Tibial artery (tissue), 4 donors: ENCODE measurements at regions not wholly inside any gene's neighbourhood (a gene's known extent, or its start where the extent isn't known, plus 50 kb on each side); places are given as distances from the start of the nearest gene placed in this dataset.
A peak's percentile ranks its signal among the peaks of the same experiment; 100 is the strongest.
"Not testable (repeated sequence)": the region's sequence is repeated elsewhere in the genome, so short reads cannot be mapped to it uniquely, and the experiment has no call there.

Source experiments
- DNase-seq, 2 donors: peaks; one replicate each; pipeline ENCODE4 v3.0.0-alpha.2; 2019
- H3K27ac ChIP-seq, 2 donors: fragments of 200-600 bp; sonication (generic) in 1 of 2; 1 replicate in 1 of 2; 2 replicates in 1 of 2; pipeline ENCODE4 v1.5.1; 2018 to 2019; ENCODE audit warnings: mild to moderate bottlenecking in 1 of 2
- H3K27me3 ChIP-seq, 2 donors: fragments of 200-600 bp; sonication (generic) in 1 of 2; one replicate each; pipeline versions ENCODE4 v1.5.1 to v1.6.0; 2016 to 2019
- H3K36me3 ChIP-seq, 3 donors: fragments of 200-600 bp; sonication (generic) in 2 of 3; one replicate each; pipeline ENCODE4 v1.5.1; 2016 to 2019; ENCODE audit warnings: mild to moderate bottlenecking in 2 of 3
- H3K4me1 ChIP-seq, 4 donors: fragments of 200-600 bp; sonication (generic) in 2 of 4; 1 replicate in 3 of 4; 2 replicates in 1 of 4; pipeline ENCODE4 v1.5.1; 2016 to 2019
- H3K4me3 ChIP-seq, 2 donors: fragments of 200-600 bp; sonication (generic) in 1 of 2; 1 replicate in 1 of 2; 2 replicates in 1 of 2; pipeline ENCODE4 v1.5.1; 2018 to 2019; ENCODE audit warnings: mild to moderate bottlenecking in 2 of 2
- H3K9me3 ChIP-seq, 3 donors: fragments of 200-600 bp; sonication (generic) in 1 of 3; one replicate each; pipeline ENCODE4 v1.5.1; 2016 to 2019
- intact Hi-C: fragments of 100-400 bp; cut with DNase I; formaldehyde crosslinking; loops from one replicate; pipeline ENCODE4 v1.15.0; 2023; ENCODE audit warnings: low total_unique reads
- TF ChIP-seq, protein P1 (sequence below), 2 experiments: fragments of 200-600 bp in 1 of 2; fragments of 450-650 bp in 1 of 2; IDR thresholded peaks; one replicate each; pipeline ENCODE4 v1.5.1; 2017 to 2019; ENCODE audit warnings: antibody characterized with exemption in 2 of 2, mild to moderate bottlenecking in 1 of 2, moderate library complexity in 1 of 2

GRCh38 chr21:9070703-9071102 lies 1450.7 kb upstream of the TPTE start:
- TF ChIP-seq, protein P1, sequence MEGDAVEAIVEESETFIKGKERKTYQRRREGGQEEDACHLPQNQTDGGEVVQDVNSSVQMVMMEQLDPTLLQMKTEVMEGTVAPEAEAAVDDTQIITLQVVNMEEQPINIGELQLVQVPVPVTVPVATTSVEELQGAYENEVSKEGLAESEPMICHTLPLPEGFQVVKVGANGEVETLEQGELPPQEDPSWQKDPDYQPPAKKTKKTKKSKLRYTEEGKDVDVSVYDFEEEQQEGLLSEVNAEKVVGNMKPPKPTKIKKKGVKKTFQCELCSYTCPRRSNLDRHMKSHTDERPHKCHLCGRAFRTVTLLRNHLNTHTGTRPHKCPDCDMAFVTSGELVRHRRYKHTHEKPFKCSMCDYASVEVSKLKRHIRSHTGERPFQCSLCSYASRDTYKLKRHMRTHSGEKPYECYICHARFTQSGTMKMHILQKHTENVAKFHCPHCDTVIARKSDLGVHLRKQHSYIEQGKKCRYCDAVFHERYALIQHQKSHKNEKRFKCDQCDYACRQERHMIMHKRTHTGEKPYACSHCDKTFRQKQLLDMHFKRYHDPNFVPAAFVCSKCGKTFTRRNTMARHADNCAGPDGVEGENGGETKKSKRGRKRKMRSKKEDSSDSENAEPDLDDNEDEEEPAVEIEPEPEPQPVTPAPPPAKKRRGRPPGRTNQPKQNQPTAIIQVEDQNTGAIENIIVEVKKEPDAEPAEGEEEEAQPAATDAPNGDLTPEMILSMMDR (IDR thresholded peaks at IDR 0.05), result peak in 1 of 2 experiments; percentile 20
- H3K36me3 ChIP-seq, H3K27me3 ChIP-seq, H3K27ac ChIP-seq, H3K9me3 ChIP-seq, H3K4me3 ChIP-seq, H3K4me1 ChIP-seq, intact Hi-C loops: not testable (repeated sequence)
- peak in 1 of 2 donors; percentile 61 for DNase-seq

DNA sequence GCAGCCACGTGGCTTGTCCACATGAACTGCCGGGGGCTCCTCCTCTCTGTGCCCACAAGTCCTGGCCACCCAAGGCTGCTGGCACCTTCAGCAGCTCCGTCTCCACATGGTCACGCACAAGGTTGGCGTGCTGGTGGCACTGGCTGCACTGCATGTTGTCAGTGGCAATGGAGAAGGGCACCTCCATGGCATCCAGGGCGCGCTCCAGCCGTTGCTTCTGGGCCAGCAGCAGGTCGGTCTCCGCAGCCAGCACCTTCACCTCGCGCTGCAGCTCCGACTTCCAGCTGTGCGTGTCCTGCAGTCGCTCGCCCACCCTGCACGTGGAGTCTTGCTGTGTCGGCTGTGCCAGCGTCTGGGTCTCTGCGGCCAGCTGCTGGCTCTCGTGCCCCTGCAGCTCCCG lies 1448.4 kb upstream of the TPTE start:
- intact Hi-C loops, H3K4me1 ChIP-seq, H3K9me3 ChIP-seq, H3K27me3 ChIP-seq, DNase-seq, H3K27ac ChIP-seq, H3K36me3 ChIP-seq, H3K4me3 ChIP-seq: not testable (repeated sequence)

GRCh38 chr21:9074772-9075171 lies 1446.6 kb upstream of the TPTE start:
- H3K4me3 ChIP-seq, H3K27ac ChIP-seq, intact Hi-C loops, H3K27me3 ChIP-seq, DNase-seq, H3K36me3 ChIP-seq, H3K9me3 ChIP-seq, H3K4me1 ChIP-seq: not testable (repeated sequence)

- H3K4me3 ChIP-seq, H3K27ac ChIP-seq, H3K9me3 ChIP-seq, intact Hi-C loops, H3K4me1 ChIP-seq, H3K36me3 ChIP-seq, H3K27me3 ChIP-seq, DNase-seq: not testable (repeated sequence)
Observed at GRCh38 chr21:9083091-9083826, 1438.1 kb upstream of the TPTE start.

GRCh38 chr21:9086299-9086698 lies 1435.1 kb upstream of the TPTE start:
- intact Hi-C loops, DNase-seq, H3K36me3 ChIP-seq, H3K9me3 ChIP-seq, H3K4me3 ChIP-seq, H3K4me1 ChIP-seq, H3K27me3 ChIP-seq, H3K27ac ChIP-seq: not testable (repeated sequence)

GRCh38 chr21:9087816-9088215 lies 1433.6 kb upstream of the TPTE start:
- H3K9me3 ChIP-seq, H3K4me1 ChIP-seq, H3K27ac ChIP-seq, H3K4me3 ChIP-seq, intact Hi-C loops, H3K36me3 ChIP-seq, H3K27me3 ChIP-seq: not testable (repeated sequence)
- DNase-seq, result peak in 1 of 2 donors; percentile 63

DNA sequence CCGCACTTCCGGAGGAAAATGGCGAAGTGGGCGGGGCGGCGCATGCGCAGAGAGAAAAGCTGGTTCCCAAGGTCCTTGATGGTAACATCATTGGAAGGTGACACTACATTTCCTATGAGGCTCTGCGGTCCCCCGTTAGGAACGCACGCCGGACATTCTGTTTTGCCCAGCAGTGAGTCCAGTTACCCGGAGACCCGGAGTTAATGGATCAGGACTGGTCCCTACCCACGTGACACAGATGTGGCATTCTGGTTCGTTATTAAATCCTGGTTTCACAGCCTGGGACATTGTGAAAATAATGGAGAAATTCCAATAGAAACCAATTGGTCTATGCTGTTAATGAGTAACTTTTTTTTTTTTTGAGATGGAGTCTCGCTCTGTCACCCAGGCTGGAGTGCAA lies 1391.6 kb upstream of the TPTE start:
- H3K27me3 ChIP-seq, DNase-seq, H3K36me3 ChIP-seq, H3K27ac ChIP-seq, H3K9me3 ChIP-seq, H3K4me3 ChIP-seq, H3K4me1 ChIP-seq, intact Hi-C loops: not testable (repeated sequence)

DNA sequence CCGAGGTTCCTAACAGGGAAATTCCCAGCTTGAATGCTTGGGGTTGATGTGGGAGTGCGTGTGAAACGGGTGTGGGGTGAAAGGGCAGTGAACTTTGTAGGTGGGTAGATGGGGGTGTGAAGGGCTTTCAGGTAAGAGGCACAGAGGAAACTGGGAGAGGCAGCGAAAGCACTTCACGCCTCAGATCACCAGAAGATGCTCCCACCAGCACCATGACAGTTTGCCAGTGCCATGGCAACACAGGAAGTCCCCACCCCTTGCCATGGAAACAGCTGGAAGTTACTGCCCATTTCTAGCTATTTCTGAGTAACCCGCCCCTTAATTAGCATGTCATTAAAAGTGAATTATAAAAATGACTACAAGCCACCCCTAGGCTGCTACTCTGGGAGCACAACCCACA lies 1390.6 kb upstream of the TPTE start:
- H3K36me3 ChIP-seq, intact Hi-C loops, H3K4me1 ChIP-seq, H3K4me3 ChIP-seq, H3K27ac ChIP-seq, H3K27me3 ChIP-seq, H3K9me3 ChIP-seq, DNase-seq: not testable (repeated sequence)
